Neural cell (in vitro differentiated cells): ENCODE measurements at regions not wholly inside any gene's neighbourhood (a gene's known extent, or its start where the extent isn't known, plus 50 kb on each side); places are given as distances from the start of the nearest gene placed in this dataset.

Experiments
- H2AFZ ChIP-seq: fragments of 200-600, 300-800 bp; sonication (generic), shearing (Covaris generic); 2 replicates; pipeline ENCODE4 v1.6.0; 2014; ENCODE audit warnings: low read depth, mild to moderate bottlenecking, antibody characterized with exemption, low read length, moderate library complexity
- H3F3A ChIP-seq: fragments of 200-600 bp; shearing (Covaris generic); 2 replicates; pipeline ENCODE4 v1.6.1; 2016; ENCODE audit warnings: mild to moderate bottlenecking, moderate library complexity, mixed read lengths, antibody characterized with exemption, low read length; ENCODE audit not compliant: insufficient read depth, poor library complexity, severe bottlenecking
- H3K27ac ChIP-seq: fragments of 200-600, 300-800 bp; sonication (generic), shearing (Covaris generic); 2 replicates; pipeline ENCODE4 v1.5.1; 2014; ENCODE audit warnings: mild to moderate bottlenecking, low read length, moderate library complexity
- H3K27me3 ChIP-seq: fragments of 300-800, 200-600 bp; sonication (generic), shearing (Covaris generic); 2 replicates; pipeline ENCODE4 v1.6.0; 2014; ENCODE audit warnings: mild to moderate bottlenecking, low read depth, low read length, moderate library complexity; ENCODE audit not compliant: insufficient read depth
- H3K36me3 ChIP-seq: fragments of 300-800, 200-600 bp; sonication (generic), shearing (Covaris generic); 2 replicates; pipeline ENCODE4 v1.5.1; 2014; ENCODE audit warnings: mild to moderate bottlenecking, antibody characterized with exemption, low read length, moderate library complexity; ENCODE audit not compliant: insufficient read depth
- H3K4me2 ChIP-seq: fragments of 300-800, 200-600 bp; sonication (generic), shearing (Covaris generic); 2 replicates; pipeline ENCODE4 v1.6.0; 2014; ENCODE audit warnings: mild to moderate bottlenecking, low read length
- H3K4me3 ChIP-seq: fragments of 300-800, 200-600 bp; sonication (generic), shearing (Covaris generic); 2 replicates; pipeline ENCODE4 v1.5.1; 2014; ENCODE audit warnings: mild to moderate bottlenecking, low read length, moderate library complexity
- H3K79me2 ChIP-seq: fragments of 200-600 bp; shearing (Covaris generic); replicated peaks from 2 replicates; pipeline ENCODE4 v1.6.0; 2014; ENCODE audit warnings: mild to moderate bottlenecking, low read length, moderate library complexity; ENCODE audit not compliant: insufficient read depth
- H3K9ac ChIP-seq: fragments of 300-800, 200-600 bp; sonication (generic), shearing (Covaris generic); 2 replicates; pipeline ENCODE4 v1.6.1; 2016; ENCODE audit warnings: mild to moderate bottlenecking, low read length, mixed read lengths
- H3K9me2 ChIP-seq: fragments of 200-600 bp; shearing (Covaris generic); 2 replicates; pipeline ENCODE4 v1.6.1; 2016; ENCODE audit warnings: mild to moderate bottlenecking, low read length, mixed read lengths; ENCODE audit not compliant: insufficient read depth
- H3K9me3 ChIP-seq: fragments of 200-600, 300-800 bp; sonication (generic), shearing (Covaris generic); 2 replicates; pipeline ENCODE4 v1.6.1; 2016; ENCODE audit warnings: mild to moderate bottlenecking, mixed run types, low read length, moderate library complexity, mixed read lengths
- H4K20me1 ChIP-seq: fragments of 200-600 bp; shearing (Covaris generic); 2 replicates; pipeline ENCODE4 v1.6.1; 2016; ENCODE audit warnings: mild to moderate bottlenecking, mixed run types; ENCODE audit not compliant: insufficient read depth
- CTCF ChIP-seq: fragments of 450-650 bp; IDR thresholded peaks from 2 replicates; pipeline ENCODE4 v1.5.1; 2014; ENCODE audit warnings: antibody characterized with exemption, mild to moderate bottlenecking, moderate library complexity; ENCODE audit not compliant: poor library complexity, severe bottlenecking
- EP300 ChIP-seq: fragments of 450-650 bp; conservative IDR thresholded peaks from 2 replicates; pipeline ENCODE4 v1.6.1; 2014; ENCODE audit warnings: antibody characterized with exemption, mild to moderate bottlenecking, moderate library complexity; ENCODE audit not compliant: poor library complexity, severe bottlenecking
- EZH2 ChIP-seq: fragments of 200-600, 300-800 bp; shearing (Covaris generic), sonication (generic); IDR thresholded peaks from 2 replicates; pipeline ENCODE4 v1.6.1; 2014; ENCODE audit warnings: antibody characterized with exemption, low read length, borderline replicate concordance, mild to moderate bottlenecking; ENCODE audit not compliant: insufficient read depth, poor library complexity, severe bottlenecking
- MXI1 ChIP-seq: fragments of 450-650 bp; conservative IDR thresholded peaks from 2 replicates; pipeline ENCODE4 v1.6.1; 2014; ENCODE audit warnings: antibody characterized with exemption, mild to moderate bottlenecking; ENCODE audit not compliant: poor library complexity, severe bottlenecking
- POLR2AphosphoS5 ChIP-seq: IDR thresholded peaks from 2 replicates; pipeline ENCODE4 v1.6.1; 2012
- RAD21 ChIP-seq: fragments of 450-650 bp; conservative IDR thresholded peaks from 2 replicates; pipeline ENCODE4 v1.6.1; 2014; ENCODE audit warnings: antibody characterized with exemption, mild to moderate bottlenecking, moderate library complexity
- REST ChIP-seq: IDR thresholded peaks from 2 replicates; pipeline ENCODE4 v1.6.1; 2012; ENCODE audit warnings: borderline replicate concordance
- SMC3 ChIP-seq: fragments of 450-650 bp; conservative IDR thresholded peaks from 2 replicates; pipeline ENCODE4 v1.6.1; 2014; ENCODE audit warnings: antibody characterized with exemption, mild to moderate bottlenecking, moderate library complexity; ENCODE audit not compliant: poor library complexity
- TAF1 ChIP-seq: IDR thresholded peaks from 2 replicates; pipeline ENCODE4 v1.6.1; 2012; ENCODE audit warnings: low read depth

- Histone ChIP-seq H3F3A (no peaks in the 10 kb centered on the region), H3K79me2 (no peaks in the 10 kb centered on the region), H3K9ac (no peak overlapping the region), H2AFZ (no peak overlapping the region), H3K9me3 (no peaks in the 10 kb centered on the region), H3K36me3 (no peaks in the 10 kb centered on the region), H3K9me2 (no peaks in the 10 kb centered on the region), H3K27ac (no peak overlapping the region), H3K4me2 (no peak overlapping the region), H4K20me1 (no peaks in the 10 kb centered on the region), H3K27me3 (no peaks in the 10 kb centered on the region), H3K4me3 (no peak overlapping the region)
- TF ChIP-seq MXI1, result no peak
- TF ChIP-seq SMC3, result no peak
- TF ChIP-seq EP300, result no peak
- no peak for TF ChIP-seq TAF1
- TF ChIP-seq RAD21, result no peak
- TF ChIP-seq POLR2AphosphoS5, result no peak
- TF ChIP-seq REST, result no peak
- no peak for TF ChIP-seq CTCF
- TF ChIP-seq EZH2, result no peak
These were observed 148.8 kb downstream of the KATNIP start for GRCh38 chr16:27698746-27699145.

GRCh38 chr16:27699540-27699939 is 149.6 kb downstream of the KATNIP start:
- Histone ChIP-seq H2AFZ (no peak overlapping the region), H3K9ac (no peak overlapping the region), H3K36me3 (no peaks in the 10 kb centered on the region), H3K9me2 (no peaks in the 10 kb centered on the region), H3K4me2 (no peak overlapping the region), H3K79me2 (no peaks in the 10 kb centered on the region), H4K20me1 (no peaks in the 10 kb centered on the region), H3K27ac (no peak overlapping the region), H3K27me3 (no peaks in the 10 kb centered on the region), H3K9me3 (no peaks in the 10 kb centered on the region), H3K4me3 (no peak overlapping the region), H3F3A (no peaks in the 10 kb centered on the region)
- TF ChIP-seq TAF1 (no peak), MXI1 (no peak), SMC3 (no peak)
